ENCODE measurements at regions not wholly inside any gene's neighbourhood (a gene's known extent, or its start where the extent isn't known, plus 50 kb on each side); places are given as distances from the start of the nearest gene placed in this dataset.

DNA sequence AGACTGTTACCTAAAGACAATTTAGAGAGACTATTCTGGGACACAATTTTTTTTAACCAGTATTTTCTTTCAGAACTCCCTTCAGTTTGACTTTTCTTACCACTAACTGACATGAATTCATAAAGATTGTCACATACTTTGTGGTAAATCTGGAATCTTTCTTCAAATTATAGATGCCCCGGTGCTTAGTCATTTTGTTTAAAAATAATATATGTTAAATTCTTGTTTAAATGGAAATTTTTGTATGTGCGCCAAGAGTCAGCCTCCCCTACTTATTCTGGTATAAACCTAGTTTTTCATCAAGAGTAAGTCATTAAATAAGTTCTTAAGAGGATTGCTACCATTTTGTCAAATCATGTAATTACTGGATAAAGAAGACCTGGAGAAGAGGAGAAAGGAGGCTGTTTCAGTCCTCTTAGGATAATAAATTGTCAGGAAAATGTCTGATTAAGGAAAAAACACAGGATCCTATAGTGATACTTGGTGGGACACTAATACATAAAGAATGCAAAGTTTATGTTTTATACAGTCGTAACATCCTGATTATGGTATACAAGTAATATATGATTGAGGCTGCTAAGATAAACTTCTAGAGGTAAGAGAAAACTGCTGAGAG, 424.4 kb downstream of the PMP22 start:
- no peak overlapping the region for H2AFZ ChIP-seq (ENCODE audit: low read depth, low read length)
- 0% methylated on average over 3 of the region's 3 CpGs for WGBS (ENCODE audit: insufficient coverage, low coverage, missing lambda C conversion rate)
- in situ Hi-C loops (cut with MboI) = no loop called here
- H3K4me1 ChIP-seq (replicated peaks in 1 of 2; ENCODE audit: control insufficient read depth in 2 of 2, insufficient read depth in 2 of 2, low read length in 2 of 2) = no peaks in the 10 kb centered on the region
- ATAC-seq = no peak
- no peaks in the 10 kb centered on the region for H3K27me3 ChIP-seq (ENCODE audit: control insufficient read depth in 2 of 2, insufficient read depth in 2 of 2, low read length in 2 of 2)
- POLR2A ChIA-PET = interaction anchor here (0.6 kb wide), 1 partner anchor 204 kb away, joined by 5 read pairs; no protein-coding TSS in a partner anchor
- H3K9me3 ChIP-seq (replicated peaks; ENCODE audit: control insufficient read depth, insufficient read depth, low read depth, low read length) = no peaks in the 10 kb centered on the region
- no peak overlapping the region for H3K4me3 ChIP-seq
- no peaks in the 10 kb centered on the region for H3K9me1 ChIP-seq (ENCODE audit: control insufficient read depth, insufficient read depth, low read length)
- no peak overlapping the region for H3K27ac ChIP-seq (ENCODE audit: extremely low read depth, low read depth, low read length)
- FAIRE-seq = no peak
- H3K4me2 ChIP-seq (ENCODE audit: insufficient read depth, low read length) = no peak overlapping the region
- intact Hi-C loops (cut with micrococcal nuclease) = no loop called here
- H4K20me1 ChIP-seq (replicated peaks; ENCODE audit: control insufficient read depth, insufficient read depth, low read length) = no peaks in the 10 kb centered on the region
- TF ChIP-seq ZBTB8A (IDR thresholded peaks at IDR 0.05; ENCODE audit: partially characterized antibody) (no peak), ZKSCAN1 (IDR thresholded peaks at IDR 0.05; ENCODE audit: low read depth, low read length) (no peak), ZNF766 (CRISPR knock-in tag; conservative IDR thresholded peaks at IDR 0.05) (no peak), ZNF384 (IDR thresholded peaks at IDR 0.05; ENCODE audit: low read depth, low read length) (no peak), ZNF584 (CRISPR knock-in tag; IDR thresholded peaks at IDR 0.05; ENCODE audit: low read depth) (no peak), MEF2D (tag; conservative IDR thresholded peaks at IDR 0.05; ENCODE audit: low read depth) (no peak), MIER1 (IDR thresholded peaks at IDR 0.05; ENCODE audit: low read depth) (no peak), TARDBP (IDR thresholded peaks at IDR 0.05) (no peak), HNRNPUL1 (IDR thresholded peaks at IDR 0.05; ENCODE audit: low read length) (no peak), CBX5 (IDR thresholded peaks at IDR 0.05; ENCODE audit: borderline replicate concordance, low read depth) (no peak), ESRRB (CRISPR knock-in tag; IDR thresholded peaks at IDR 0.05; ENCODE audit: borderline replicate concordance) (no peak), ZNF695 (CRISPR knock-in tag; IDR thresholded peaks at IDR 0.05) (no peak)
- TF ChIP-seq, protein P1, sequence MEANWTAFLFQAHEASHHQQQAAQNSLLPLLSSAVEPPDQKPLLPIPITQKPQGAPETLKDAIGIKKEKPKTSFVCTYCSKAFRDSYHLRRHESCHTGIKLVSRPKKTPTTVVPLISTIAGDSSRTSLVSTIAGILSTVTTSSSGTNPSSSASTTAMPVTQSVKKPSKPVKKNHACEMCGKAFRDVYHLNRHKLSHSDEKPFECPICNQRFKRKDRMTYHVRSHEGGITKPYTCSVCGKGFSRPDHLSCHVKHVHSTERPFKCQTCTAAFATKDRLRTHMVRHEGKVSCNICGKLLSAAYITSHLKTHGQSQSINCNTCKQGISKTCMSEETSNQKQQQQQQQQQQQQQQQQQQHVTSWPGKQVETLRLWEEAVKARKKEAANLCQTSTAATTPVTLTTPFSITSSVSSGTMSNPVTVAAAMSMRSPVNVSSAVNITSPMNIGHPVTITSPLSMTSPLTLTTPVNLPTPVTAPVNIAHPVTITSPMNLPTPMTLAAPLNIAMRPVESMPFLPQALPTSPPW (CRISPR knock-in tag; IDR thresholded peaks at IDR 0.05) = no peak
- TF ChIP-seq, protein P2, sequence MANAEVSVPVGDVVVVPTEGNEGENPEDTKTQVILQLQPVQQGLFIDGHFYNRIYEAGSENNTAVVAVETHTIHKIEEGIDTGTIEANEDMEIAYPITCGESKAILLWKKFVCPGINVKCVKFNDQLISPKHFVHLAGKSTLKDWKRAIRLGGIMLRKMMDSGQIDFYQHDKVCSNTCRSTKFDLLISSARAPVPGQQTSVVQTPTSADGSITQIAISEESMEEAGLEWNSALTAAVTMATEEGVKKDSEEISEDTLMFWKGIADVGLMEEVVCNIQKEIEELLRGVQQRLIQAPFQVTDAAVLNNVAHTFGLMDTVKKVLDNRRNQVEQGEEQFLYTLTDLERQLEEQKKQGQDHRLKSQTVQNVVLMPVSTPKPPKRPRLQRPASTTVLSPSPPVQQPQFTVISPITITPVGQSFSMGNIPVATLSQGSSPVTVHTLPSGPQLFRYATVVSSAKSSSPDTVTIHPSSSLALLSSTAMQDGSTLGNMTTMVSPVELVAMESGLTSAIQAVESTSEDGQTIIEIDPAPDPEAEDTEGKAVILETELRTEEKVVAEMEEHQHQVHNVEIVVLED (CRISPR knock-in tag; IDR thresholded peaks at IDR 0.05) = no peak
- TF ChIP-seq, protein P3, sequence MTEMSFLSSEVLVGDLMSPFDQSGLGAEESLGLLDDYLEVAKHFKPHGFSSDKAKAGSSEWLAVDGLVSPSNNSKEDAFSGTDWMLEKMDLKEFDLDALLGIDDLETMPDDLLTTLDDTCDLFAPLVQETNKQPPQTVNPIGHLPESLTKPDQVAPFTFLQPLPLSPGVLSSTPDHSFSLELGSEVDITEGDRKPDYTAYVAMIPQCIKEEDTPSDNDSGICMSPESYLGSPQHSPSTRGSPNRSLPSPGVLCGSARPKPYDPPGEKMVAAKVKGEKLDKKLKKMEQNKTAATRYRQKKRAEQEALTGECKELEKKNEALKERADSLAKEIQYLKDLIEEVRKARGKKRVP (CRISPR knock-in tag; IDR thresholded peaks at IDR 0.05) = no peak
- TF ChIP-seq, protein P4, sequence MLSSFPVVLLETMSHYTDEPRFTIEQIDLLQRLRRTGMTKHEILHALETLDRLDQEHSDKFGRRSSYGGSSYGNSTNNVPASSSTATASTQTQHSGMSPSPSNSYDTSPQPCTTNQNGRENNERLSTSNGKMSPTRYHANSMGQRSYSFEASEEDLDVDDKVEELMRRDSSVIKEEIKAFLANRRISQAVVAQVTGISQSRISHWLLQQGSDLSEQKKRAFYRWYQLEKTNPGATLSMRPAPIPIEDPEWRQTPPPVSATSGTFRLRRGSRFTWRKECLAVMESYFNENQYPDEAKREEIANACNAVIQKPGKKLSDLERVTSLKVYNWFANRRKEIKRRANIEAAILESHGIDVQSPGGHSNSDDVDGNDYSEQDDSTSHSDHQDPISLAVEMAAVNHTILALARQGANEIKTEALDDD (IDR thresholded peaks at IDR 0.05) = no peak
- no peak for DNase-seq (ENCODE audit: extremely low read depth in 1 of 4, low spot score in 3 of 4)
- CTCF ChIA-PET (ENCODE audit: low intra/inter-chr PET ratio) = no interaction called here
- no peak overlapping the region for H3K9ac ChIP-seq (ENCODE audit: insufficient read depth in 1 of 2, low read depth in 2 of 2, low read length in 2 of 2)
- no peaks in the 10 kb centered on the region for H3K36me3 ChIP-seq (ENCODE audit: control insufficient read depth, insufficient read depth, low read length)
- H3K79me2 ChIP-seq (ENCODE audit: control insufficient read depth, insufficient read depth, low read length) = no peaks in the 10 kb centered on the region
- BruUV-seq (replicated peaks) = no TSS peak
